EL (cell line): ENCODE measurements at regions not wholly inside any gene's neighbourhood (a gene's known extent, or its start where the extent isn't known, plus 50 kb on each side); places are given as distances from the start of the nearest gene placed in this dataset.

Source experiments
- DNase-seq: peaks from one replicate; pipeline ENCODE4 v3.0.0-alpha.2; 2016

DNA sequence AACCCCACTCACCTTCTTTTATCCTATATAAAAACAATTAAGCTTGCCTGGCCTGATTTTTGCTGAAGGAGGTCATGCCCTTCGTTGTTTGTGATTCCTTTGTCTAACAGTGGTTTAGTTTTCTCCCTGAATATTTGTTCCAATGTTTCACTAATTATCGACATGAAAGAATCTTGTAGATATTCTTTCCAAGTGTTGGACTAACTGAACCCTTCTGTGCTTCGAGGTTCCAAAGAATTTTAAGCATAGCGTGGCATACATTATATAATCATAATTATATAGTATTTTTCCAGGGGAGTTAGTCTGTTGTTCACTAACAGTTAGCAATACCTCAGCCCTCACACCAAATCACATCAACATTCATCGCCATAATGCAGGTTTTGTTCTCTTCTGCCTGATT lies 418.9 kb upstream of the ADGRL2 start:
- no peak for DNase-seq

GRCh38 chr1:81380436-81380835 lies 420.3 kb upstream of the ADGRL2 start:
- no peak for DNase-seq

- no peak for DNase-seq
Observed at GRCh38 chr1:81379430-81379829, 421.3 kb upstream of the ADGRL2 start.

- no peak for DNase-seq
Observed at GRCh38 chr1:81377406-81377805, 423.3 kb upstream of the ADGRL2 start.

DNA sequence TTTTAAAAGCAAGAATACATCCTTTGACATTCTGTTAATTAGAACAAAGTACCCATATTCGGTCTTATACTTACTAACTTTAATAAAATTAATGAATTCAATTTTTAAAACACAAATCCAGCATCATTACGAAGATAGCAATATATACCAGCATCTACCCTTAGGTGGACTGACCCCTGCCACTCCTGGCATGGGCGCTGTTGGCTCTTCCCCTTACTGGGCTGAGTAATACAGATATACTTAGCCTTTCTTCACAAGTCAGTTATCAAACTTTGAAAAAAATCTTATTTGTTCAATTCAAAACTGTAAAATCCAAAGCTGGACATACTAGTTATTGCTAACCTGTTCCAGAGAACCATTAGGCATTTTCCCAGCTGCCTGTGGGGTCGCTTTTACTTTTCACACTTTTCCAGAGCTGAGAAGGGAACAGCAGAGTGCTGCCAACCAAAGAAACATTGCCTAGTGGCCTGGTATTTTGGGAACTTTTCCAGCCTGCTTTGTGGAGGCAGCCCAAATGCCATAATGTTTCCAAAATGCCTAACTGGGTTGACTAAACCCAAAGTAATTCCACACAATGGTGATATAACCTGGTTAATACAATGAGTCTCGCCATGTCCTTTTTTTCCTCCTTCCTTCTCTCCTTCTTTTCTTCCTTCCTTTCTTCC lies 424.7 kb upstream of the ADGRL2 start:
- no peak for DNase-seq

- no peak for DNase-seq
Observed at GRCh38 chr1:81374481-81374880, 426.3 kb upstream of the ADGRL2 start.

DNA sequence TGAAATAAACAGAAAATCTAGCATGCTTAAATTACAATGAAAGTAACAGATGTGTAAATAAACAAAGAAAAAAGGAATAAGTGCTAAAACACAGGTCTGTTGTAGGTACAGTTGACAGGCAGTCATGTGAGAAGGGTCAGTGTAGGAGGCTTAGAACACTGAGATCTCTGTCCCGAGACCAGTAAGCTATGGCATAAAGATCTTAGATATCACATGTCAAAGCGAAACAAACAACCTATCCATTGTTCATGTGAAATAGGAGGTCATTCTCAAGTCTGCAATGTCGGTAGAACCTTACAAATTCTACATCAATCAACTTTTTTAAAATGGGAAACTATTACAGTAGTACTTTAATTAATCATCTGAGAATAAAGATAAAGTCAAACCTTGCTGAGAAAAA lies 428.9 kb upstream of the ADGRL2 start:
- no peak for DNase-seq

DNA sequence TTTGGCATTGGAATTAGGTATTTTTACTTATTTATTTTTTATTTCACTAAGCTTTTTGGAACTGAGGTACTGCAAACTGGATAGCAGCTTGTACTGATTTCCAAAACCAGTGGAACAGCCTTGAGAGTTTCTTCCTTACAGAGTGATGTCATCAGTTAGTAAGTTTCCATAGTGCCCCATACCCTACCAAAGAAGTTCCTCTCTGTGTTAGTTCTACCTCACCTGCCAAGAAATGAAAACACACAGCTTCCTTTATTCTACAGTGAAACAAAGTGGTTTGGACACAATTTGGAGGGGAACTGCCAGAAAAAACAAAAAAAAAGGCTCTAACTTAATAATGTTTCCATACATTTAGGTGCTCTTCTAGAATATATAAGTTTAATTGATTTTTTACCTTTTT lies 430.9 kb upstream of the ADGRL2 start:
- DNase-seq: no peak

DNA sequence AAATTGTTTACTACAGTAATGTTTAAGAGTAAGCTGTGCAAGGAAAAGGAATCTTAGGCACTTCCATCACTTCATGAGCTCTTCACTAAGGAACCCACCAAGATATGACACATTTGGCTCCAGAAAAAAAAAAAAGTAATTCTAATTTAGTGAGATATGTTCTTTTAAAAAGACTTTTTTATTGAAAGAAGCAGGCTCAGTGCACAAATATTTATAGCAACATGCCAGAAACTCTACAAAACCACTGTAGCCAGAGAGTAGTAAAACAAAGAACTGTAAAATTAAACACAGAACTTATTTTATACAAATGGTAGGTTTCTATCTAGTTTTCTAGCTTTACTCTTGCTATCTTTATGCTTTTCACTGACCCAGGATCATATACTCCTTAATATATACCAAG lies 434.6 kb upstream of the ADGRL2 start:
- no peak for DNase-seq

DNA sequence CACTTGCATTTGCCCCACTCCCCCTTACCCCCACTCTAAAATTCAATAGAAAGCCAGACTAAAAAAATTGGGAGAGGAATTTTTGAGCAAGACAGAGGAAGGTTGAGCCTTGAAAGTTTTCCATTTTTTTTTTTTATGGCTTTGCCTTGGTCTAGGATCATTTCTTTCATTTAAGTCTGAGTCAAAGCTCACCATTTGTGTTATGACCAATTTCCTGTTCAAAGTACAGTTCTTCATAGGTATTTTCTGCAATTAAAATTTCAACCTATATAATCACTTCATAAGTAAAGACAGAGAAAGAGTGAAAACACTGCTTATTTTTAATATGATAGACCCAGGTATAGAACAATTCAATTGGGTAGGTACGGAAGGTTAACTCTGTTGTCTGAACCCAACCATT lies 436.6 kb upstream of the ADGRL2 start:
- DNase-seq: no peak

DNA sequence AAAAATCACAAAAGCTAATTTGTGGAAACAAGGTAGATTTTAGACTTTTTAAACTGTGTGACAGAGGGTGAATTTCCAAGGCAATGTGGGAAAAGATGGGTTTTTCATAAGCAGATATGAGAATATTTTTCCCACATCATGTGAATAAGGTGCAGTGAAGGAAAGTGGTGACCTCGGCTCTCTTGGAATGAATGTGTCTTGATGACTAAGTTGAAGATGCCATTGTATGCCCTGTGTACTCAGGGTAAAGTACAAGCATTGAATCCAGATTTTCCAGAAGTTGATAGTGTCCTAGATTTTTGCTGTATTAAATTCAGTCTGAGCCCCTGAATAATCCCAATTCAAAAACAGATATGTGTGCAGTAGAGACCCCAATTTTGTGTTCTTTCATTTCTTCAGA lies 442.6 kb upstream of the ADGRL2 start:
- DNase-seq: no peak

- no peak for DNase-seq
Observed at GRCh38 chr1:81351864-81352263, 448.9 kb upstream of the ADGRL2 start.

GRCh38 chr1:81349194-81349965 lies 451.4 kb upstream of the ADGRL2 start:
- DNase-seq: no peak

DNA sequence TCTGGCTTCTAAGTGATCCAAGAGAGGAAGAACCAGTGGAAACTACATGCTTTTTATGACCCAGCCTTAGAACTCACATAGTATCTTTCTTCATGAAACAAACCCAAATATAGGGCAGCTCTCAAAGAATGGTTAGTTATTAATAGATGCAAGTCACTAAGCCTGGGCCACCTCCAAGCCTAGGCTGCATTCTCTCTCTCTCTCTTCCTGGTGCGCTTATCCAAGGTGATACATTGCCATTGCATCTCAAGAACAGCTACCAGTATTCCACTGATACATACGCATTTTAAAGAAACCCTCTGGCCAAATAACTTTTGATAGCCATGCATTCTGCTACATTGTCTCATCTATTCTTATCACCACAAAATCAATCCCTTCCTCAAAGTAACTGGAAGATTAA lies 455.6 kb upstream of the ADGRL2 start:
- no peak for DNase-seq

GRCh38 chr1:81340239-81340638 lies 460.5 kb upstream of the ADGRL2 start:
- DNase-seq: no peak

DNA sequence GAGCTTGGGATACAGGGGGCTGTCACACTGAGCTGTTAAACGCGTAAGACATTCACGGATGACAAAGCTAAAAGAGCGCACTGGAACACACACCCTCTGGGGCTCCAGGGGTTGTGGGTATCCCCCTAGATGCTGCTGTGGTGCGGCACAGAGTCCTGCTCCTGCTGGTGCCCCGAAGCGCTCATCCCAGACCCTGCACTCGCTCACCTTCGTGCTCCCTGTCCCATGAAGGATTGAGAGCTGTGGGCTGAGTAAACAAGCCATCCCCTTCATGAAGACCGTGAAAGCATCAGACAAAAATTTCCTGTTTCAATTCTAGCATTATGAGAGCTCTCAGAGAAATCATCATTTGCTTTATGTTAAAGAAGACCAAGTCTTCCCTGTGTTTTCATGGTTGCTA lies 463.5 kb upstream of the ADGRL2 start:
- no peak for DNase-seq

DNA sequence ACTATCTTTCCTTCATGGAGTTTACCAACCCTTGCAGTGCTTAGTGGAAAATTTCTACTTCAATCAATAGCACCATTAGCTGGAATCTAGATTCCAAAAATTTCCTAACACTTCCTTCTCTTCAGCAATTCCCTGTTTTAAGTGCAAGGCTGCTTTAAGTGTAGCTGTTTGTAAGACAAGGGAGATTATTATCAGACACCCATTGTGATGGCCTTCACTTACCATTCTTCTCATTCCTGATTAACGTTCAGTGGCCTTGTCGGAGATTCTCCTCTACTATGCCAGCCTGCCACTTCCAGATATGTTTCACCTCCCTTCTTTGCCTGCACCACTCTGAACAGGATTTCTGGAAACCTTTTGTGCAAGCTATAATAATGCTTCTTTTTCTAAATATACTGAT lies 464.9 kb upstream of the ADGRL2 start:
- DNase-seq: no peak

GRCh38 chr1:81330521-81330920 lies 470.2 kb upstream of the ADGRL2 start:
- no peak for DNase-seq

DNA sequence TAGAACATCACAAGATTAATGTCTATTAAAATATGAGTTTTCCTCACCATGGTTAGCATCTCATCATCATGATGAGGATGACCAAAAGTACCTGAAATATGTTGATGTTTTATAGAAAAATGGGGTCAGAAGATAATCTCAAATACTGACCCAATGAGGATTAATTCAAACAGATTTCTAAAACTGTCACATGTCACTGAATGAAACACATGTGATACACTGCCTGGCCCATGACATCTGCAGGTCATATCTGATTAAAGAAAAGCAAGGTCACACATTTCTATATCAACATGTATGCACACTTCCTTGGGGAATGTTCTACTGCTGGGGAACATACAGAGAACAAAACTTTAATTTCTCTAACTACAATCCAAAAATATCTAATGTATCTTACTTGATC lies 470.6 kb upstream of the ADGRL2 start:
- DNase-seq: no peak

DNA sequence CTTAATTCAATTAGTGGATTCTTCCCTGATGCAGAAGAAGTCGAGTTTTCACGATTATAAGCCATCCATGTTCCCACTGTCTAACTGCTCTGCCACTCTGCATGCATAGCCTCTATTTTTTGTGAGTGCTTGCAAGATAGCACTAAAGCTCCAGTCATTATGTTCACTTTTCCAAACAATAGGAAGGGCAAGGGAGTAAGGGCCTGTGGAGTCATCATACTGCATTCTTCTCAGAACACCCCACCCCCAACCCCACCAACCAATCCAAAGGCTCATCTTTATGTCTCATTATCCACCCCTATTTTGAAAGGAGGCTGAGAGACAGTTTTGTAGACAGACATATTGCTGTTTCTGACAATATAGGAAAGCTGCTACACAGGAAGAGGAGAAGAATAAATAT lies 471.7 kb upstream of the ADGRL2 start:
- DNase-seq: no peak

DNA sequence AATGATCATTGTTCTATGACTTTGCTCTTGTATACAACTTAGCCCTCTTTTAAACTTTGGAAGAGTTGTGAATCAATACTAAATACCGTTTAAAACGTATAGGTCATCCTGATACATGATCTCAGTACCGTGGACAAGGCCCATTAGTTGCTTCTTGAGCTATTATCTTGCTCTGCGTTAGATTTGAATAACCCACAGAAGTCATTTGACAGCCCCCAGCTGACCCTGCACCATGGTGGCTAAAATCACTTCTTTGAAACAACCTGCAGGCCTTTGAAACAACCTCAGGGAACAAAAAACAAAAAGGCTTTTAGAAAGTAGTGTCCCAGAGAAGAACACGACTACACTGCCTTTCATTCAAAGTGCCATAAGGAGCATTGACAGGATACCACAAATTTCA lies 473.0 kb upstream of the ADGRL2 start:
- no peak for DNase-seq

- DNase-seq: no peak
Observed at GRCh38 chr1:81327103-81327710, 473.5 kb upstream of the ADGRL2 start.

DNA sequence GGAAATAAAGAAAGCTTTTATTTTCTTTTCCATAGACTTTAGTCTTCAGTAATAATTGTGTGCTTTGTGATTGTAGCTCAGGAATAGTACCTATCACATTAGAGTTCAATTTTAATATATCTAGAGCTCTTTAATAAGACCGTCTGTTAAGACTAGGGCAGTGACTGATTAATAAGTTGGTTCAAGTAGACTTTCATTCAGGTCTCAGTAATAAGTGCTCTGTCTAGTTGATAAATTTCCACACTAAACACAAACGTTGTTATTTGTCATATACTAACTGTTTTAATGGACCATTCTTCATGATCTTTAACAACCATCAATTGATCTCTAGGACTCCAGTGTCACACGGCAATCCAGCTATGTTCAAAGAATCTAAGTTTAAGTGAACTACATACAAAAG lies 474.5 kb upstream of the ADGRL2 start:
- DNase-seq: no peak

- no peak for DNase-seq
Observed at GRCh38 chr1:81325397-81325796, 475.3 kb upstream of the ADGRL2 start.

GRCh38 chr1:81323862-81324261 lies 476.9 kb upstream of the ADGRL2 start:
- DNase-seq: no peak
